ENCODE measurements at regions not wholly inside any gene's neighbourhood (a gene's known extent, or its start where the extent isn't known, plus 50 kb on each side); places are given as distances from the start of the nearest gene placed in this dataset.
"Not testable (repeated sequence)": the region's sequence is repeated elsewhere in the genome, so short reads cannot be mapped to it uniquely, and the experiment has no call there.

DNA sequence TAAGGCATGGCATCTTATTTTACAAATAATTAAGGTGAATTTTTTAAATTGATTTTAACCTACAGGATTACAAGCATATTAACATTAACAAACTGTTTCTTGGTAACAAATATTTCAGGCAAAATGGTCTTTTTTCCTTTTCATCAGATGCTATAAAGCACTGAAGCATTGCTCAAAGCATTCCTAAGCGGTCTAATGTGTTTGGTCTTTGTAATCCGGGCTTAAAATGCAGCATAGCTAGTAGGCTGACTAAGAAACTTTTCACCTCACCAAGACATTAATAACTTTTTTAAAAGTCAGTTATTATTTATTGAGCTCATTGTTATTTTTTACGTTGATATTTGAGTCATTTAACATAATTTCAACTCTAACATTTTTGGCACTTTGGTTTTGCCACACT lies 538.8 kb upstream of the SLC39A10 start:
- DNase-seq (ENCODE audit: low read depth in 4 of 4, low spot score in 1 of 4), result no peak

DNA sequence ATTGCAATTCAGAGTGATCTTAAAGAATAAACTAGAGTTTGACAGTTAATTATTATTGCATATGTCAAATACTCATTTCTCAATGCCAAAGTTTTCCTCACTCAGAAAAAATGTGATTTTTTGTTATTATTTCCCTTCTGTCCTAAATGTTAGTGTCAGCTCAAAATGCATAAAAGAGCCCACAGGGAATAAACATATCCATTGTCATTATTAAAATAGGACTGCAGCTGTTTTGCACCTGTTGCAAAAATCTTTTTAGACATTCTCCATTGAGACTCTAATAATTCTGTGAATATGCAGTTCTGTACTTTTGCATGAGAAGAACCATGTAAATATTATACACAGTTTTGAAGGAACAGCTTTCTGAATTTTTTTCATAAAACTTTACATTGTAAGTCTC lies 540.0 kb upstream of the SLC39A10 start:
- no peak for DNase-seq (ENCODE audit: low read depth in 4 of 4, low spot score in 1 of 4)

DNA sequence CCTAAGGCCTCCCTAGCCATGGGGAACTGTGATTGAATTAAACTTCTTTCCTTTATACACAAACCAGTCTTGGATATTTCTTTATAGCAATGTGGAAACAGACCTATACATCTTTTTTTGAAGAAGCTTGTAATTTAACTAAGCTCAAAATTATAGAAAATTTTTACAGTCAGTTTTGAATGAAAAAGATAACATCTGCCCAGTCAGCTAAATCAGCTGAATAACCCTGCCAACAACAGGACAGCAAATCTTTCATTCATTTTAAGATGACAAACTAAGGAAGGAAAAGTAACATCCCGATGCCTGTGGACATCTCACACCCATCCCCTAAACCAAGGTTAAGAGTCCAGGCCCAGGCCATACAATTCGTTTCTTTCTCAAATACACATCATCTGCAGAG lies 541.3 kb upstream of the SLC39A10 start:
- DNase-seq (ENCODE audit: low read depth in 4 of 4, low spot score in 1 of 4), result no peak

DNA sequence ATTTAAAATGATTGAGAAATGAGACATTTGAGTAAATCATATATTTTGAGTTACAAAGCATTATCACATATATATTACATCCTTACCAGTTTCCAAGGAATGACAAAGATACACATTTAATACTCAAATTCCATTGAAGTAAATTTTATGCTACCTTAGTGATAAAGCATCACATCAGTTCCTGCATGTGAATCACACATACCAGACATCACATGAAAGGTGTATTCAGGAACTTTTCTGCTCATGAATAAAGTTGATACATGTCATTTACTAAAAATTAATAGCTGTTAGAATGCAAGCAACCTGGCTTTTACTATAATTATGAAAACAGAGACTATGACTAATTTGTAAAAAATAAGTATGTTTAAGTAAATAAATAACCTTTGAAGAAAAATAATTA lies 548.8 kb upstream of the SLC39A10 start:
- no peak for DNase-seq (ENCODE audit: low read depth in 4 of 4, low spot score in 1 of 4)

DNA sequence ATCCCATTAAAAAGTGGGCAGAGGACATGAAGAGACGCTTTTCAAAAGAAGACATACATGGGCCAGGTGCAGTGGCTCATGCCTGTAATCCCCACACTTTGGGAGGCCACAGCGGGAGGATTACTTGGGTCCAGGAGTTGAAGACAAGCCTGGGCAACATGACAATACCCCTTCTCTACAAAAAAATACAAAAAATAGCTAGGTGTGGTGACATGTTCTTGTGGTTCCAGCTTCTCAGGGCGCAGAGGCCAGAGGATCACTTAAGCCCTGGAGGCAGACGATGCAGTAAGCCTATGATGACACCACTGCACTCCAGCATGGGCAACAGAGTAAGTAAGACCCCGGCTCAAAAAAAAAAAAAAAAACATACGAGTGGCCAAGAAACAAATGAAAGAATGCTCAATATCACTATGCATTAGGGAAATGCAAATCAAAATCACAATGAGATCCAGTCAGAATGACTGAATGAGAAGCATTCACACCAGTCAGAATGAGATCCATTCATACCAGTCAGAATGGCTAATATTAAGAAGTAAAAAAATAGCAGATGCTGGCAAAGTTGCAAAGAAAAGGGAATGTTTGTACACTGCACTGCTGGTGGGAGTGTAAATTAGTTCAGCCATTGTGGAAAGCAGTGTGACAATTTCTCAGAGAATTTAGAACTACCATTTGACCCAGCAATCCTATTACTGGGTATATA lies 550.2 kb upstream of the SLC39A10 start:
- DNase-seq (ENCODE audit: low read depth in 4 of 4, low spot score in 1 of 4), result no peak

DNA sequence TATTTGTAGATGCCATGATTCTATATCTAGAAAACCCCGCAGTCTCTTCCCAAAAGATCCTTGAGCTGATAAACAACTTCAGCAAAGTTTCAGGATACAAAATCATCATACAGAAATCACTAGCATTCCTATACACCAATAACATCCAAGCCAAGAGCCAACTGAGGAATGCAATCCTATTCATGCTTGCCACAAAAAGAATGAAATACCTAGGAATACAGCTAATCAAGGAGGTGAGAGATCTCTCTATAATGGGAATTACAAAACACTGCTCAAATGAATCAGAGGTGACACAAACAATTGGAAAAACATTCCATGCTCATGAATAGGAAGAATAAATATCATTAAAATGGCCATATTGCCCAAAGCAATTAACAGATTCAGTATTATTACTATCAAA lies 551.4 kb upstream of the SLC39A10 start:
- DNase-seq (ENCODE audit: low read depth in 4 of 4, low spot score in 1 of 4), result no peak

DNA sequence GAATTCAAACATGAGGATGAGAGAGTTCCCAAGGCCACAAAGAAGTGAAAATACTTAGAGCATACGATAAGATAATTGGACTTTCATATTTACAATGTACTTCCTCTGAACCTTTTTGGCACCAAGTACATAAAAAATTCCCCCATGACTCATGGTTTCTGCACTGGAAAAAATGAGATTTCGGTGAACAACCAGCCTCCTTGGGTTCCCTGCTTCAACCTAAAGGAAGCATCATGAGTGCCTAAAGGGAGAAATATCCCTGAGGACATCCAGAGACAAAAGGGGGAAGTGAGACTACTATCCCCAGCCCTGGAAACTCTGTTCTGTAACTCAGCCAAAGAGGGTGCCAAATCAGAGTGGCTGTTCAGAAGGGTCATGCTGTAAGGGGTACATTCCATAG lies 562.7 kb upstream of the SLC39A10 start:
- no peak for DNase-seq (ENCODE audit: low read depth in 4 of 4, low spot score in 1 of 4)

DNA sequence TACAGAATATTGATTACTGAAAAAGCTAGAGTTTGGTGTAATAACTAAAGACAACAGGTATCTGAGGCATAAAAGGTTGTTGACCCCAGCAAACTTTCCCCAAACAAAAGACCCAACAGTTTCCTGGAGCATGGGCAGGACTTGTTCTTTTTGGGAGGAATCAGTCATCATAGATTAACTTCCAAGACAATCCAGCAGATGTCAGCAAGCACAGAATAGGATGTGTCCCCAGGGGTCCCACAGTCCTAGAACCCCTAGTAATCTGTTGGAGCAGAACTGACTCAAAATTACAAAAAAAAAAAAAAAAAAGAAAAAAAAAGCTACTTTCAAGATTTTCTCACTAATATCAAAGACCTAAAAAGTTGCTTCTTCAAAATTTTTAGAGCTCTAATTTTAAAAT lies 564.7 kb upstream of the SLC39A10 start:
- DNase-seq (ENCODE audit: low read depth in 4 of 4, low spot score in 1 of 4), result no peak

DNA sequence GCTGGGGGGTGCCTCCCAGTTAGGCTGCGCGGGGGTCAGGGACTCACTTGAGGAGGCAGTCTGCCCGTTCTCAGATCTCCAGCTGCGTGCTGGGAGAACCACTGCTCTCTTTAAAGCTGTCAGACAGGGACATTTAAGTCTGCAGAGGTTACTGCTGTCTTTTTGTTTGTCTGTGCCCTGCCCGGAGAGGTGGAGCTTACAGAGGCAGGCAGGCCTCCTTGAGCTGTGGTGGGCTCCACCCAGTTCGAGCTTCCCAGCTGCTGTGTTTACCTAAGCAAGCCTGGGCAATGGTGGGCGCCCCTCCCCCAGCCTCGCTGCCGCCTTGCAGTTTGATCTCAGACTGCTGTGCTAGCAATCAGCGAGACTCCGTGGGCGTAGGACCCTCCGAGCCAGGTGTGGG lies 584.2 kb upstream of the SLC39A10 start:
- not testable (repeated sequence) for DNase-seq (ENCODE audit: low read depth in 4 of 4, low spot score in 1 of 4)

DNA sequence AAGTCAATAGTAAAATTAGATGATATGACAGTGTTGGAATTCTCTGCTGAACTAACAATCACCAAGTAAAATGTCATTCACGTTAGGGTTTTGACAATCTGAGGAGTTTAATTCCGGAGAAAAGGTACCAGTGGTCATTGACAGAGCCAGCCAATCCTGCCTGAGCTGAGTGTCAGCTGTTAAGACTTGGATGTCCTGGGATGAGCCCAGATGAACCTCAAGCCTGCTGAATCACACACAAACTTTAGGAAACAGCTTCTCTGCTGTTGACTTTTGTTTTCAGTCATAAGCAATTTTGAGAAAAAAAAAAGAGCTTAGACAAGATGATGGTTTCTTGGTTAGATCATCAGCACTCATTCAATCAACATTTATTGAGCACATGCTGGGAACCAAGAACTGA lies 600.0 kb upstream of the SLC39A10 start:
- DNase-seq (ENCODE audit: low read depth in 4 of 4, low spot score in 1 of 4), result no peak

DNA sequence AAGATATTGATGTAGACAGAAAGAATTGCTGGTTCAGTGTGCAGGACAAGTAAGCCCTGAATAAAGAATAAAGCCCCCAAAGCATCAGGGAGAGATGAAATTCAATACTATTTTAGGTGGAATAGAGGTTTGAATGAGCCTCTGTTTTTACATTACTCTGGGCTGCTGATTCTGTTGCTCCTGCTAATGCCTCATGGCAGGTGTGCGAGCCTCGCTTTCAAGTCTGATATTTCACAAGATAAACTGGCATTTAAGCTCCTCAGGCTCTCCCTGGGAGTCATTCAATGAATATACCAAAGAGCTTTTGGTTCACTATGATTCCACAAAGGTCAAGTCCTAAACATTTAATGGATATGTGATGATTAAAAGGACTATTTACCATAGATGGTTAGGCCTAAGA lies 601.0 kb upstream of the SLC39A10 start:
- no peak for DNase-seq (ENCODE audit: low read depth in 4 of 4, low spot score in 1 of 4)

DNA sequence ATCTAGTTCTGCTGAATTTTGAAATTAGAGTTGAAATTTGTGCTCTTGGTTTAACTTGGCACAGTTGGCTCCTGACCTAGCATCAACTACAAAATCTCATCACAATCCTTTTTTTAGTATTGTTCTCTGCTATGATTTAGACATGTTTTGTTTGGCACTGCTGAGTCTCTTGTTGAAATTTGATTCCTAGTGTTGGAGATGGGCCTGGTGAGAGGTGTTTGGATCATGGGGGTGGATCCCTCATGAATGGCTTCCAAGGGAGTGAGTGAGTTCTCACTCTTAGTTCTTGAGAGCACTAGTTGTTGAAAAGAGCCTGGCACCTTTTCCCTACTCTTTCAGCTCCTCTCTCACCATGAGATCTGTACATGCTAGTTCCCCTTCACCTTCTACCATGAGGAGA lies 605.6 kb upstream of the SLC39A10 start:
- DNase-seq (ENCODE audit: low read depth in 4 of 4, low spot score in 1 of 4), result no peak

DNA sequence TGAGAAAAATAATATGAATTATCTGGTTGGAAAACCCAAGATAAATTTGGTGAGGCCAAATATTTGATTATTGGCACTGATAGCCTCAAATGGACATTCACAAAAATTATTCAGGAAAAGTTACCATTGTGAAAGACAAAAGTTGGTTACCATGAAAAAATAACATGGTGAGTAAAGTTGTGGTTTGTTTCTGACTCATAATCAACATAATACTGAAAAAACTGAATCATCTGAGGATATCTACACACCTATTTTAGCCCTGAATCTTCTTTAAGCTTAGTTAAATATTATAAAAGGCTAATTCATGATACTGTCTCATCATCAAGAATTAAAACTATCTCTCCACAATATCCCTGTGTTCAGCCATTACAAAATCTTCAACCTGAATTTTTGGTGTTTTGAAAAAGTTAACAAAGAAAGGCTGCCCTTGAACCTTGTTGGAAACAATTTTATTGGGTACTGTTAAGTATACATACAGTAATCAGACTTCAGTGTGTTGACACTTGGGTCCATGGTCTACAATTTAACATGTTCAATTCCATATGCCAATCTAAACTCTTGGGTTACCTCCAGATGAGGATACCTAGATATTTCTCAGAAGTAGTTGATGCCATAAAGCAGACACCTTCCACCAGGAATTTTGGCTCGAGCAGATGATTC lies 607.5 kb upstream of the SLC39A10 start:
- no peak for DNase-seq (ENCODE audit: low read depth in 4 of 4, low spot score in 1 of 4)

DNA sequence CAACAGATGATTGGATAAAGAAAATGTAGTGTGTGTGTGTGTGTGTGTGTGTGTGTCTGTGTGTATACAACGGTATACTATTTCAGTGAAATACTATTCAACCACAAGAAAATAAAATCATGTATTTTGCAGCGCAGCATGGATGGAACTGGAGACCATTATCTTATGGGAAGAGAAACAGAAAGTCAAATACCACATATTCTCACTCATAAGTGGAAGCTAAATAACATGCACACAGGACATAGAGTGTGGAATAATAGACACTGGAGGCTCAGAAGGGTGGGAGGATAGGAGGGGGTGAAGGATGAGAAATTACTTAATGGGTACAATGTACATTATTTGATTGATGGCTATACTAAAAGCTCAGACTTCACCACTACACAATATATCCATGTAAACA lies 609.1 kb upstream of the SLC39A10 start:
- DNase-seq (ENCODE audit: low read depth in 4 of 4, low spot score in 1 of 4), result no peak

DNA sequence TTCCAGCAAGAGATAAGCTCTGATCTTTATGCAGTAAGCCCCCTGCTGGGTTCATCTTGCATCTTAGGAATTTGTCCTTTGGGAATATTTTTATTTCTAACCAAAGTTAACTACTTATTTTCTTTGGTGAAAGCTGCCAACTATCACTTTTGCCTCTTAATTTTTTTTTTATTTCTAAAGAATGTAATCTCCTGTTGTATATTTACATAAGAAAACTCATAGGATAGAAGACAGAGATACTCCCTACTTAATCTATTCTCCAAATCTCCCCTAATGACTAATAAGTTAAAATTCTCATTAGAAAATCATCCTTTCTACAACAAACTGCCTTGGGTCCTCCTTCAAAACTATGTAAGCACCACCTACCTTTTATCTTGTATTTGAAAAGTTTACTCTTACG lies 612.2 kb upstream of the SLC39A10 start:
- no peak for DNase-seq (ENCODE audit: low read depth in 4 of 4, low spot score in 1 of 4)

DNA sequence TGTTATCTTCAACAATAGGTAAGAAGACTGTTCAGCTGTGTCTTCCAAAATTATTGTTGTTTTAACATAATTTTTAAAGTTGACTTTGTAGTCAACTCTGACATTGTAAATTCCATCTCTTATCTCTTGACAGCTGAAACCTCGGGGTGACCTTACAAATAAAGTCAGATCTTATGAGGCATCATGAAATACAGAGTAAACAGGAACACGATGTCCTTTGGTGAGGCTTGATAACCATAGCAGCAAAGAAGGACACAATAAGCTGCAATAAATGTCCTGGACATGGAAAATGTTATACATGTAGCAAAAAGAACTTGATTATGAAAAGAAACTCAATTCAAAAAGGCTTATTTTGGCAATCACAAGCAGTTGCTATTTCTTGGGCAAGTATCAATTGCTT lies 618.9 kb upstream of the SLC39A10 start:
- no peak for DNase-seq (ENCODE audit: low read depth in 4 of 4, low spot score in 1 of 4)

DNA sequence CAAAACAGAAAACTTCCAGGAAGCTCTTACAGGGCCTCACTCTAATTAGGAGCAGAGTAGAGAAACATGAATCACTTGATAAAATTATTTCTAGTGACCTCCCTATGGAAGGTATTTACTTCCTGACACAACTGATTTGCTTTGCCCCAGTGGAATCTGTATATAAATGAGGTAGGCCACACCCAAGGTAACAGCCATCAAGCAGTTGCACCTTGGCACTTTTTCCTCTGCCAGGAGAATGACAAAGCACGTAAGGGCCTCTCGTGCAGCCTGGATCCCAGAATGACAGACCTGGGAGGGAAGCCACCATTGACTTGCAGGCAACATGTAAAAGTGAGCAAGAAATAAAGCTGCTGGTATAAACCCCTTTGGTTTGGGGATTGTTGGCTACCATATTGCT lies 620.0 kb upstream of the SLC39A10 start:
- no peak for DNase-seq (ENCODE audit: low read depth in 4 of 4, low spot score in 1 of 4)

DNA sequence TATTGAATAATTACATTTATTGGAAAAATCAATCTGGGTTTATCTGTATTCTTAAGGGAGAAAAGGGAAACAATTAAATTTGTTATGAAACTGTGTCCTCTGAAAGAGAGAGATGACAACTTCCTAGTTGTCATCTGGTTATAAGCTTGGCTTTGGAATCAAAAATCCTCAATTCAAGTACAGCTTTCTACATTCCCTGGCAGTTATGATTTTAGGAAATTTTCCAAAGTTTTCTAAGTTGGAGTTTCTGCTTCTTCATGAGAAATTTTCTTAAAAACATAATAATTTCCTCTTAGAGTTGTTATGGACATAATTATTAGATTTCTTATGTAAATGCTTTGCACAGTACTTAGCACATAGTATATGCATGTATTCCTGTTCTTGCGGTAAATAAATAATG lies 625.6 kb upstream of the SLC39A10 start:
- no peak for DNase-seq (ENCODE audit: low read depth in 4 of 4, low spot score in 1 of 4)

DNA sequence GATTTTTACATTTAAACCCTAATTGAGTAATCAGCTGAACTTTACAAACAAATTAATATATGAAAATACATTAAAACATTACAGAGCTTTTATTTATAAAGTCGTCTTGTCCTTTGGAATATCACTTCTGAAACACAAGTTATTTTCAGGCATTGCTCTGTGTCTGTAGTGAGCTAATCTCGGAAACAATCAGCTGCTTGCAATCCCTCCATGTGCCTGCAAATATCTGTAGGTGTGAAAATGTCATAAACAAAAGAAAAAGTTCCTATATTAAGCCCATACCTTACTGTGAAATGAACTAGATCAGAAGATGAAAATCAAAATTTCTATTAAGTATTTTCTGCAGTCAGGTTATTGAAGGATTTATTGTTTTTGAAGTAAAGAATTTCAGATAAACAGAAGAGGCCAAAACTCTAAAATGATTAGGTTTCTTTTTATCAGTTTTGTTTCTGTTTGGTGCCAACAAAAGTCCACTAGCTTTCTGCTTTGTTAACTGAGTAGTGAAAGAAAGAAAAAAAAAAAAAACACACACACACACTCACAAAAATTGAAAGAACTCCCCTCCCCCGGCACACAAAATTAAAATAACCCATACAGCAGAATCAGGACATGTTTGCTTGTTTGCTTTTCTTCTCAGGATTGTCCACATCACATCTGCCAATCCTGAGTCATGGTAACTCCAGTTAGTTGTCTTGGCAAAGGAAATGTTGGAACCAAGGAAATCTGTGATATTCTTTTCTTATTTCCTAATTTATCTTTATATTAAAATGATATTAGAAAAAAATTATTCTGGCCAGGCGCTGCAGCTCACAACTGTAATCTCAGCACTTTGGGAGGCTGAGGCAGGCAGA lies 627.0 kb upstream of the SLC39A10 start:
- DNase-seq (ENCODE audit: low read depth in 4 of 4, low spot score in 1 of 4), result no peak

DNA sequence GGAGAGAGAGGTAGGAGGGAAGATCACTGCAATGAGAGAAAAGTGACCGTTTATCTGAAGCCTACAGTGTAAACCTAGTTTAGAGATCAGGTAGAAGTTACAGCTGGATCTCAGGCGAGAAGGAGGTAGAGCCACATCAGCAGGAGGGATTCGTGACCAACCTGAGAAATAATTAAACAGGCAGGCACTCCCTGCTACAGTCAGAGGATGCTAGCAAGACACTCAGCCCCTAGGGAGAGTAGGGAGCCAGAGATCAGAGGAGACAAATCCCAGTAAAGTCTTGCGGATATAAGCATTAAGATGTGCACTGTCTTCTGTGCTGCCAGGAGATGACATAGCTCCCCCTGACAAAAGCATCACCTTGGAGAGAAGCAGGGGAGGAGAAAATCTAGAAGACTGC lies 629.1 kb upstream of the SLC39A10 start:
- DNase-seq (ENCODE audit: low read depth in 4 of 4, low spot score in 1 of 4), result no peak

DNA sequence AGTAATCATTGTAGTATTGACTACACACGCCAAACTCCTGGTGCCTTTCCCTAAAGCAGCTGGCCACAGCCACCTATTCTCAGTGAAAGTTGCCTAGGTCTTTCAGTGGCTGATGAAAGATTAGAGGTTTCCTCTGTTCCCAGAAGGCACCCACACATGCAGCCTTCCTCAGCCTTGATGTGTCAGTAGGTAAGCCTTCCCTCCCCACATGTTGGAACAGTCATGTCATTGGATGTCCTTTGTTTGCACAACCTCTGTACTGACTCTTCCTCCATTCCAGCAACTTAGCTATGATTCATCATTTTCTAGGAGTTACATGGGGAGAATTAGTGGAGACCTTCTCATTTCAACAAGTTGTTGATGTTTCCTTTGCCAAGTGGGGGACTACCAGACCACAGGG lies 630.8 kb upstream of the SLC39A10 start:
- DNase-seq (ENCODE audit: low read depth in 4 of 4, low spot score in 1 of 4), result no peak

DNA sequence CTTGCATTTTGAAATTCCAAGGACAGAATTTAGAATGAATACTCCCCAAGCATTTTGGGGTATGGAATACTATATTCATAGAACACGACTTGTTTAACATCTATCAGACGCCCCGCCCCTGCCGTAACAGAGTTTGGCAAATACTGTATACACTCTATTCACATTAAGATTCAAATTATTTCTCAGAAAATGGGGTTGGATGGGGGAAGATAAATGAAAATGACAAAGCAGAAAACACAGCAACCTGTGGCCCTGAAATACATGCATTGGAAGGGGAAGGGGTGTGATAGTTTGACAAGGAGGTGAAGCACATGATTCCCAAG lies 634.6 kb upstream of the SLC39A10 start:
- no peak for DNase-seq (ENCODE audit: low read depth in 4 of 4, low spot score in 1 of 4)
